ENCODE measurements at regions not wholly inside any gene's neighbourhood (a gene's known extent, or its start where the extent isn't known, plus 50 kb on each side); places are given as distances from the start of the nearest gene placed in this dataset.

GRCh38 chr1:95703046-95703445, 469.0 kb downstream of the RWDD3 start:
- ChIA-PET CTCF (no interaction called here), POLR2A (no interaction called here)
- DNase-seq (ENCODE audit: extremely low spot score), result no peak
- no peak for TF ChIP-seq CTCF (IDR thresholded peaks at IDR 0.05; ENCODE audit: control extremely low read depth, extremely low read depth, low read depth, missing control alignments)

GRCh38 chr1:95716097-95716496, 482.1 kb downstream of the RWDD3 start:
- CTCF ChIA-PET, result interaction anchor here (0.9 to 1.6 kb wide), 2 partner anchors 8 to 20 kb away, joined by 3 to 4 read pairs; no protein-coding TSS in a partner anchor
- no peak for DNase-seq (ENCODE audit: extremely low spot score)
- POLR2A ChIA-PET, result no interaction called here
- no peak for TF ChIP-seq CTCF (IDR thresholded peaks at IDR 0.05; ENCODE audit: control extremely low read depth, extremely low read depth, low read depth, missing control alignments)

GRCh38 chr1:95716550-95716949, 482.5 kb downstream of the RWDD3 start:
- ChIA-PET POLR2A (no interaction called here), CTCF (interaction anchor here (0.9 to 1.6 kb wide), 2 partner anchors 8 to 21 kb away, joined by 3 to 4 read pairs; no protein-coding TSS in a partner anchor)
- no peak for TF ChIP-seq CTCF (IDR thresholded peaks at IDR 0.05; ENCODE audit: control extremely low read depth, extremely low read depth, low read depth, missing control alignments)
- no peak for DNase-seq (ENCODE audit: extremely low spot score)

GRCh38 chr1:95723346-95723745, 489.3 kb downstream of the RWDD3 start:
- ChIA-PET POLR2A (no interaction called here), CTCF (no interaction called here)
- no peak for DNase-seq (ENCODE audit: extremely low spot score)
- TF ChIP-seq CTCF (IDR thresholded peaks at IDR 0.05; ENCODE audit: control extremely low read depth, extremely low read depth, low read depth, missing control alignments), result no peak

- DNase-seq (ENCODE audit: extremely low spot score), result no peak
- POLR2A ChIA-PET, result no interaction called here
- CTCF ChIA-PET, result no interaction called here
- no peak for TF ChIP-seq CTCF (IDR thresholded peaks at IDR 0.05; ENCODE audit: control extremely low read depth, extremely low read depth, low read depth, missing control alignments)
These were observed 494.8 kb downstream of the RWDD3 start for GRCh38 chr1:95728841-95729240.

- POLR2A ChIA-PET, result no interaction called here
- no peak for DNase-seq (ENCODE audit: extremely low spot score)
- TF ChIP-seq CTCF (IDR thresholded peaks at IDR 0.05; ENCODE audit: control extremely low read depth, extremely low read depth, low read depth, missing control alignments), result no peak
- CTCF ChIA-PET, result no interaction called here
These were observed 497.0 kb downstream of the RWDD3 start for GRCh38 chr1:95730986-95731385.

GRCh38 chr1:95731466-95731865, 497.5 kb downstream of the RWDD3 start:
- no peak for TF ChIP-seq CTCF (IDR thresholded peaks at IDR 0.05; ENCODE audit: control extremely low read depth, extremely low read depth, low read depth, missing control alignments)
- ChIA-PET CTCF (no interaction called here), POLR2A (no interaction called here)
- DNase-seq (ENCODE audit: extremely low spot score), result no peak

All from GM10248 (cell line).